ENCODE measurements at regions not wholly inside any gene's neighbourhood (a gene's known extent, or its start where the extent isn't known, plus 50 kb on each side); places are given as distances from the start of the nearest gene placed in this dataset.

- no peaks in the 10 kb centered on the region for H3K36me3 ChIP-seq
- H3K9me3 ChIP-seq (replicated peaks), result peaks cover 2% of the 10 kb centered on the region
- peaks cover 3% of the 10 kb centered on the region; the same call in 1 of the 2 replicates for H3K27me3 ChIP-seq
- no peak overlapping the region for H3K4me3 ChIP-seq
- DNase-seq, result peak; percentile 19 to 50
- H3K4me1 ChIP-seq, result peaks cover 27% of the 10 kb centered on the region
- H3K27ac ChIP-seq, result peak overlapping the region; percentile 81
These were observed 95.5 kb upstream of the CHRNA7 start for GRCh38 chr15:31934821-31935220.

GRCh38 chr15:31953478-31953877 lies 76.8 kb upstream of the CHRNA7 start:
- no peak overlapping the region for H3K4me3 ChIP-seq
- no peaks in the 10 kb centered on the region for H3K9me3 ChIP-seq (replicated peaks)
- H3K27ac ChIP-seq, result no peak overlapping the region
- no peak for DNase-seq
- H3K4me1 ChIP-seq, result no peaks in the 10 kb centered on the region
- H3K36me3 ChIP-seq, result no peaks in the 10 kb centered on the region
- 0 out of 2 replicates have a peak, but pooled peaks cover 3% of the 10 kb centered on the region for H3K27me3 ChIP-seq

GRCh38 chr15:31954374-31955172 lies 75.7 kb upstream of the CHRNA7 start:
- H3K27ac ChIP-seq, result no peak overlapping the region
- no peak for DNase-seq
- H3K27me3 ChIP-seq, result 0 out of 2 replicates have a peak, but pooled peaks cover 3% of the 10 kb centered on the region
- no peaks in the 10 kb centered on the region for H3K9me3 ChIP-seq (replicated peaks)
- no peaks in the 10 kb centered on the region for H3K36me3 ChIP-seq
- H3K4me3 ChIP-seq, result no peak overlapping the region
- H3K4me1 ChIP-seq, result no peaks in the 10 kb centered on the region

- H3K27me3 ChIP-seq, result no peaks in the 10 kb centered on the region
- no peaks in the 10 kb centered on the region for H3K36me3 ChIP-seq
- H3K27ac ChIP-seq, result no peak overlapping the region
- DNase-seq, result no peak
- no peak overlapping the region for H3K4me3 ChIP-seq
- no peaks in the 10 kb centered on the region for H3K9me3 ChIP-seq (replicated peaks)
- no peaks in the 10 kb centered on the region for H3K4me1 ChIP-seq
These were observed 74.6 kb upstream of the CHRNA7 start for GRCh38 chr15:31955734-31956133.

GRCh38 chr15:31957581-31957980 lies 72.7 kb upstream of the CHRNA7 start:
- Histone ChIP-seq H3K4me1 (no peaks in the 10 kb centered on the region), H3K27ac (no peak overlapping the region), H3K36me3 (no peaks in the 10 kb centered on the region), H3K4me3 (no peak overlapping the region), H3K27me3 (no peaks in the 10 kb centered on the region), H3K9me3 (replicated peaks) (no peaks in the 10 kb centered on the region)
- no peak for DNase-seq

- H3K9me3 ChIP-seq (replicated peaks), result no peaks in the 10 kb centered on the region; the same call in 1 of the 2 replicates
- H3K4me3 ChIP-seq, result no peak overlapping the region
- no peak overlapping the region for H3K27ac ChIP-seq
- 0 out of 2 replicates have a peak, but pooled peaks cover 5% of the 10 kb centered on the region for H3K27me3 ChIP-seq
- DNase-seq, result no peak
- no peaks in the 10 kb centered on the region for H3K4me1 ChIP-seq
- no peaks in the 10 kb centered on the region for H3K36me3 ChIP-seq
These were observed 65.6 kb upstream of the CHRNA7 start for GRCh38 chr15:31964586-31965307.

GRCh38 chr15:31970007-31970406 lies 60.3 kb upstream of the CHRNA7 start:
- DNase-seq, result no peak
- Histone ChIP-seq H3K9me3 (replicated peaks) (no peaks in the 10 kb centered on the region; the same call in 1 of the 2 replicates), H3K4me1 (no peaks in the 10 kb centered on the region), H3K27ac (no peak overlapping the region), H3K4me3 (no peak overlapping the region), H3K36me3 (no peaks in the 10 kb centered on the region), H3K27me3 (0 out of 2 replicates have a peak, but pooled peaks cover 5% of the 10 kb centered on the region)

- no peak overlapping the region for H3K27ac ChIP-seq
- H3K36me3 ChIP-seq, result no peaks in the 10 kb centered on the region
- DNase-seq, result no peak
- H3K9me3 ChIP-seq (replicated peaks), result no peaks in the 10 kb centered on the region
- H3K4me3 ChIP-seq, result no peak overlapping the region
- peaks cover 4% of the 10 kb centered on the region; the same call in 1 of the 2 replicates for H3K4me1 ChIP-seq
- no peaks in the 10 kb centered on the region for H3K27me3 ChIP-seq
These were observed 57.1 kb upstream of the CHRNA7 start for GRCh38 chr15:31973197-31973596.

GRCh38 chr15:31974154-31974794 lies 56.0 kb upstream of the CHRNA7 start:
- H3K4me1 ChIP-seq, result peaks cover 4% of the 10 kb centered on the region; the same call in 1 of the 2 replicates
- no peaks in the 10 kb centered on the region for H3K36me3 ChIP-seq
- no peak overlapping the region for H3K4me3 ChIP-seq
- DNase-seq, result no peak
- no peak overlapping the region for H3K27ac ChIP-seq
- no peaks in the 10 kb centered on the region for H3K9me3 ChIP-seq (replicated peaks)
- no peaks in the 10 kb centered on the region for H3K27me3 ChIP-seq

GRCh38 chr15:31974855-31975829 lies 55.2 kb upstream of the CHRNA7 start:
- Histone ChIP-seq H3K9me3 (replicated peaks) (no peaks in the 10 kb centered on the region), H3K4me1 (peaks cover 4% of the 10 kb centered on the region; the same call in 1 of the 2 replicates), H3K36me3 (no peaks in the 10 kb centered on the region), H3K27me3 (no peaks in the 10 kb centered on the region), H3K27ac (no peak overlapping the region), H3K4me3 (peak overlapping the region; percentile 41)
- peak; percentile 64 to 87 for DNase-seq

GRCh38 chr15:31975830-31976229 lies 54.5 kb upstream of the CHRNA7 start:
- H3K36me3 ChIP-seq, result no peaks in the 10 kb centered on the region
- H3K27ac ChIP-seq, result no peak overlapping the region

GRCh38 chr15:31977138-31977537 lies 53.2 kb upstream of the CHRNA7 start:
- no peak for DNase-seq
- Histone ChIP-seq H3K9me3 (replicated peaks) (no peaks in the 10 kb centered on the region), H3K27me3 (no peaks in the 10 kb centered on the region; the same call in 1 of the 2 replicates), H3K27ac (no peak overlapping the region), H3K4me3 (no peak overlapping the region), H3K4me1 (peaks cover 4% of the 10 kb centered on the region; the same call in 1 of the 2 replicates), H3K36me3 (no peaks in the 10 kb centered on the region)

More at GRCh38 chr15:31975830-31976229, 54.5 kb upstream of the CHRNA7 start:
- no peaks in the 10 kb centered on the region for H3K9me3 ChIP-seq (replicated peaks)
- H3K4me1 ChIP-seq, result peaks cover 4% of the 10 kb centered on the region; the same call in 1 of the 2 replicates
- H3K4me3 ChIP-seq, result no peak overlapping the region
- no peak for DNase-seq
- no peaks in the 10 kb centered on the region; the same call in 1 of the 2 replicates for H3K27me3 ChIP-seq

GRCh38 chr15:31977812-31978661 lies 52.3 kb upstream of the CHRNA7 start:
- DNase-seq, result peak; percentile 70 to 83
- H3K27ac ChIP-seq, result no peak overlapping the region
- H3K4me1 ChIP-seq, result peaks cover 4% of the 10 kb centered on the region; the same call in 1 of the 2 replicates
- H3K4me3 ChIP-seq, result no peak overlapping the region
- H3K9me3 ChIP-seq (replicated peaks), result no peaks in the 10 kb centered on the region
- no peaks in the 10 kb centered on the region; the same call in 1 of the 2 replicates for H3K27me3 ChIP-seq
- H3K36me3 ChIP-seq, result no peaks in the 10 kb centered on the region
